ENCODE measurements at regions not wholly inside any gene's neighbourhood (a gene's known extent, or its start where the extent isn't known, plus 50 kb on each side); places are given as distances from the start of the nearest gene placed in this dataset.
"Not testable (repeated sequence)": the region's sequence is repeated elsewhere in the genome, so short reads cannot be mapped to it uniquely, and the experiment has no call there.

DNA sequence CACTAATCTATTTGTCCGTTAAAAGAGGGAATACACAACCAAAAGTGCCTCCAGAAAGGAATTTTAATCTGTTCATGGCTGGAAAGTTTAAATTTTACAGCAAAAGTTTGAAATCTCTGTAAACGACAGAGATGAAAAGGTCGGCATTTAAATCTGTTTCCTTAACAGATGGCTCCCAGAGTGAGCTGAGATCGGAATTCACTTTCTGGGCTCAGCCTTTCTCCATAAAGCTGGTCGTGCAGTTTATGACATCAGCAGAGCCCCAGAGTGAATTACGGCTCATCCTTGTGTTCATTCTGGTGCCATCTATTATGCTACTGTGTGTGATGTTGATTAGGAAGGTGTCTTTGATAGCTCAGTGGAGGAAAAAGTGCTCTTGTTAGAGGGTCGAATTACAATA, 117.6 kb upstream of the ZFP64 start:
- DNase-seq (ENCODE audit: insufficient read length) (no peak), FAIRE-seq (no peak)
- TF ChIP-seq TAF1 (IDR thresholded peaks at IDR 0.05; ENCODE audit: borderline replicate concordance, low read depth, low read length) (no peak), POLR2AphosphoS5 (IDR thresholded peaks at IDR 0.05; ENCODE audit: low read depth, low read length) (no peak), POLR2A (IDR thresholded peaks at IDR 0.05; ENCODE audit: low read depth, low read length) (no peak)

GRCh38 chr20:52306477-52306876, 114.9 kb upstream of the ZFP64 start:
- FAIRE-seq = no peak
- no peak for DNase-seq (ENCODE audit: insufficient read length)
- TF ChIP-seq TAF1 (IDR thresholded peaks at IDR 0.05; ENCODE audit: borderline replicate concordance, low read depth, low read length) = no peak
- TF ChIP-seq POLR2AphosphoS5 (IDR thresholded peaks at IDR 0.05; ENCODE audit: low read depth, low read length) = no peak
- TF ChIP-seq POLR2A (IDR thresholded peaks at IDR 0.05; ENCODE audit: low read depth, low read length) = no peak

GRCh38 chr20:52305858-52306257, 114.3 kb upstream of the ZFP64 start:
- TF ChIP-seq TAF1 (IDR thresholded peaks at IDR 0.05; ENCODE audit: borderline replicate concordance, low read depth, low read length) (no peak), POLR2A (IDR thresholded peaks at IDR 0.05; ENCODE audit: low read depth, low read length) (no peak), POLR2AphosphoS5 (IDR thresholded peaks at IDR 0.05; ENCODE audit: low read depth, low read length) (no peak)
- no peak for FAIRE-seq
- no peak for DNase-seq (ENCODE audit: insufficient read length)

- no peak for FAIRE-seq
- DNase-seq (ENCODE audit: insufficient read length) = no peak
- TF ChIP-seq TAF1 (IDR thresholded peaks at IDR 0.05; ENCODE audit: borderline replicate concordance, low read depth, low read length) = no peak
- TF ChIP-seq POLR2A (IDR thresholded peaks at IDR 0.05; ENCODE audit: low read depth, low read length) = no peak
- no peak for TF ChIP-seq POLR2AphosphoS5 (IDR thresholded peaks at IDR 0.05; ENCODE audit: low read depth, low read length)
These were observed 113.6 kb upstream of the ZFP64 start for GRCh38 chr20:52305024-52305645.

GRCh38 chr20:52303281-52303950, 111.8 kb upstream of the ZFP64 start:
- TF ChIP-seq TAF1 (IDR thresholded peaks at IDR 0.05; ENCODE audit: borderline replicate concordance, low read depth, low read length) = no peak
- TF ChIP-seq POLR2A (IDR thresholded peaks at IDR 0.05; ENCODE audit: low read depth, low read length) = no peak
- no peak for TF ChIP-seq POLR2AphosphoS5 (IDR thresholded peaks at IDR 0.05; ENCODE audit: low read depth, low read length)
- DNase-seq (ENCODE audit: insufficient read length) (no peak), FAIRE-seq (no peak)

DNA sequence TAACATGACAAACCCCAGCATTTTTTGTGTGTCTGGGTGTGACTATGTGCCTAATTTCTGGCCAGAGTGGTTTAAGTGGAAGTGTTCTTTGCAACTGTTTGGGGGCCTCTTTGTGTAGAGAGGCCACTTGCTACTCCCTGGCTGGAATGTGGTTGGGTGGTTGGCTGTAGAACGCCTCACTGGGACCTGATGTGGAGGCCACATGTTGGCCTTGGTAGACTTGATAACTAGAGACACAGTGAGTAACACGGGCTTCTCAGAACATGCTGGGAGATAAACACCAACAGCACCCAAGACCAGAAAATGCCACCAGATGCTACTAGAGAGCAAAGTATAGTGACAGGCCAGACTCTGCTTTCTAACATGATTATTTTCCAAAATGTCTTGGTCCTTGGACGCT, 111.2 kb upstream of the ZFP64 start:
- DNase-seq (ENCODE audit: insufficient read length) (no peak), FAIRE-seq (no peak)
- TF ChIP-seq POLR2A (IDR thresholded peaks at IDR 0.05; ENCODE audit: low read depth, low read length) (no peak), POLR2AphosphoS5 (IDR thresholded peaks at IDR 0.05; ENCODE audit: low read depth, low read length) (no peak), TAF1 (IDR thresholded peaks at IDR 0.05; ENCODE audit: borderline replicate concordance, low read depth, low read length) (no peak)

DNA sequence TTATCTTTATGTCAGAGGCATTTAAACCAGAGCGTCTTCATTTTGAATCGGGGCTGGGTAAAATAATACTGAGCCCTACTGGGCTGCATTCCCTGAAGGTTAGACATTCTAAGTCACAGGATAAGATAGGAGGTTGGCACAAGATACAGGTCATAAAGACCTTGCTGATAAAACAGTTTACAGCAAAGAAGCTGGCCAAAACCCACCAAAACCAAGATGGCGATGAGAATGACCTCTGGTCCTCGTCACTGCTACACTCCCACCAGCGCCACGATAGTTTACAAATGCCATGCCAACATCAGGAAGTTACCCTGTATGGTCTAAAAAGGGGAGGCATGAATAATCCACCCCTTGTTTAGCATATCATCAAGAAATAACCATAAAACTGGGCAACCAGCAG, 110.5 kb upstream of the ZFP64 start:
- DNase-seq (ENCODE audit: insufficient read length); FAIRE-seq: not testable (repeated sequence)

- DNase-seq (ENCODE audit: insufficient read length) = no peak
- no peak for FAIRE-seq
- TF ChIP-seq POLR2AphosphoS5 (IDR thresholded peaks at IDR 0.05; ENCODE audit: low read depth, low read length) (no peak), TAF1 (IDR thresholded peaks at IDR 0.05; ENCODE audit: borderline replicate concordance, low read depth, low read length) (no peak)
These were observed 104.0 kb upstream of the ZFP64 start for GRCh38 chr20:52295556-52295955.

DNA sequence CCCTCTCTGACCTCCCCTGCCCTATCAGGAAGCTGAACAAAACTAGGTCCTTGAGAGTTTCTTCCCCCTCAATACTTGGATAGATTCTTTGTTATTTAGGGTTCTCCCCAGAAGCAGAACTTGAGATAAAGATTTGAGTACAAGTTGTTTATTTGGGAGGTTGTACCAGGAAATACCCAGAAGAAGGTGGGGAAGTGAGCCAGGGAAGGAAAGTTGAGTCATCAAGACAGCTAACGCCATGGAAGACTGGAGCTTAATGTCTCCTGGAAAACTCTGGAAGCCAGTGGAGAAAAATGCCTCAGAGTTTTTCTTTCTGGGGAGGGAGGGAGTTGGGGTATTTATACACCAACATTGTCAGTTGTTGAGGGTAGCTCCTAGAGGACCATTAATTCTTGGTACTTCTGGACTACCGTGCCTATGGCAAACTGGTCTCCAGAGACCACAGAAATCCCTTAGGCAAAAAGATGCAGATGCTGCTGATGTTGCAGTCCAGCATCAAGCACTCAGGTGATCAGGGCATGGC, 102.6 kb upstream of the ZFP64 start:
- DNase-seq (ENCODE audit: insufficient read length) (no peak), FAIRE-seq (no peak)
- TF ChIP-seq POLR2AphosphoS5 (IDR thresholded peaks at IDR 0.05; ENCODE audit: low read depth, low read length) (no peak), TAF1 (IDR thresholded peaks at IDR 0.05; ENCODE audit: borderline replicate concordance, low read depth, low read length) (no peak), POLR2A (IDR thresholded peaks at IDR 0.05; ENCODE audit: low read depth, low read length) (no peak)

DNA sequence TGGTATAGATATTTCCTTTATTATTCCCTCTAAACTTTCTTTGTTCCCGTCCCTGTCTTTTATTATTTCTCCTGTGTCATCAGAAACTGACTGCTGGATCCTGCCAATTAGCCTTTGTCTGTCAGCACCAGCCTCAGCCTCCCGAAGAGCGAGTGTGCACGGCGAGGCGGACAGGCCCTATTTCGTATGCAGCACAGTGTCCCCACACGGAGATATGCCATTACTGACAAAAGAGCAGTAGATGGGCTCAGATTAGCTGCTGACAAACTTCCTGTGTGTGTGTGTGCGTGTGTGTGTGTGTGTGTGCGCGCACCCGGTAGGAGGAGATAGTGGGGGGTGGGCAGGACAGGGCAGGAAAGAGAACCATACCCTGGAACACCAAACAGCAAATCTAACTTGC, 99.5 kb upstream of the ZFP64 start:
- DNase-seq (ENCODE audit: insufficient read length) = no peak
- no peak for FAIRE-seq
- TF ChIP-seq POLR2A (IDR thresholded peaks at IDR 0.05; ENCODE audit: low read depth, low read length) (no peak), POLR2AphosphoS5 (IDR thresholded peaks at IDR 0.05; ENCODE audit: low read depth, low read length) (no peak), TAF1 (IDR thresholded peaks at IDR 0.05; ENCODE audit: borderline replicate concordance, low read depth, low read length) (no peak)

GRCh38 chr20:52290569-52290968, 99.0 kb upstream of the ZFP64 start:
- TF ChIP-seq TAF1 (IDR thresholded peaks at IDR 0.05; ENCODE audit: borderline replicate concordance, low read depth, low read length) = no peak
- no peak for TF ChIP-seq POLR2AphosphoS5 (IDR thresholded peaks at IDR 0.05; ENCODE audit: low read depth, low read length)
- TF ChIP-seq POLR2A (IDR thresholded peaks at IDR 0.05; ENCODE audit: low read depth, low read length) = no peak
- FAIRE-seq = no peak
- no peak for DNase-seq (ENCODE audit: insufficient read length)

- TF ChIP-seq TAF1 (IDR thresholded peaks at IDR 0.05; ENCODE audit: borderline replicate concordance, low read depth, low read length) (no peak), POLR2A (IDR thresholded peaks at IDR 0.05; ENCODE audit: low read depth, low read length) (no peak), POLR2AphosphoS5 (IDR thresholded peaks at IDR 0.05; ENCODE audit: low read depth, low read length) (no peak)
- DNase-seq (ENCODE audit: insufficient read length) (no peak), FAIRE-seq (no peak)
These were observed 98.5 kb upstream of the ZFP64 start for GRCh38 chr20:52289956-52290565.

Data from GM12892 (cell line).